HepG2 (cell line): ENCODE measurements at regions not wholly inside any gene's neighbourhood (a gene's known extent, or its start where the extent isn't known, plus 50 kb on each side); places are given as distances from the start of the nearest gene placed in this dataset.

Experiments used
- CTCF ChIP-seq: sonication (generic); formaldehyde crosslinking; IDR thresholded peaks from 2 replicates; pipeline ENCODE4 v1.5.0; 2020; ENCODE audit warnings: mild to moderate bottlenecking, missing genetic modification reagents, moderate library complexity
- HDAC2 ChIP-seq: sonication (generic); formaldehyde crosslinking; IDR thresholded peaks from 2 replicates; pipeline ENCODE4 v1.4.0; 2020; ENCODE audit warnings: missing genetic modification reagents
- HMG20A ChIP-seq: IDR thresholded peaks from 2 replicates; pipeline ENCODE4 v1.6.1; 2016; ENCODE audit warnings: borderline replicate concordance
- MTA3 ChIP-seq: sonication (generic); formaldehyde crosslinking; IDR thresholded peaks from 2 replicates; pipeline ENCODE4 v1.4.0; 2020; ENCODE audit warnings: missing genetic modification reagents
- POLR2AphosphoS5 ChIP-seq: IDR thresholded peaks from 2 replicates; pipeline ENCODE4 v1.6.1; 2012; ENCODE audit warnings: low read depth, low read length
- RFX5 ChIP-seq: IDR thresholded peaks from 2 replicates; pipeline ENCODE4 v1.6.1; 2011; ENCODE audit warnings: low read depth, low read length, improper control_type of control experiment
- ZNF747 ChIP-seq: sonication (generic); formaldehyde crosslinking; IDR thresholded peaks from 2 replicates; pipeline ENCODE4 v1.8.1; 2023; ENCODE audit warnings: missing genetic modification reagents, mild to moderate bottlenecking, borderline replicate concordance
- TF ChIP-seq, protein P1 (sequence below): sonication (generic); formaldehyde crosslinking; IDR thresholded peaks from 2 replicates; pipeline ENCODE4 v1.4.0; 2020; ENCODE audit warnings: missing genetic modification reagents

GRCh38 chr15:70494852-70495571 lies 268.3 kb downstream of the UACA start:
- no peak for TF ChIP-seq HMG20A (CRISPR knock-in tag)
- no peak for TF ChIP-seq ZNF747 (CRISPR knock-in tag)
- TF ChIP-seq POLR2AphosphoS5: no peak
- TF ChIP-seq, protein P1, sequence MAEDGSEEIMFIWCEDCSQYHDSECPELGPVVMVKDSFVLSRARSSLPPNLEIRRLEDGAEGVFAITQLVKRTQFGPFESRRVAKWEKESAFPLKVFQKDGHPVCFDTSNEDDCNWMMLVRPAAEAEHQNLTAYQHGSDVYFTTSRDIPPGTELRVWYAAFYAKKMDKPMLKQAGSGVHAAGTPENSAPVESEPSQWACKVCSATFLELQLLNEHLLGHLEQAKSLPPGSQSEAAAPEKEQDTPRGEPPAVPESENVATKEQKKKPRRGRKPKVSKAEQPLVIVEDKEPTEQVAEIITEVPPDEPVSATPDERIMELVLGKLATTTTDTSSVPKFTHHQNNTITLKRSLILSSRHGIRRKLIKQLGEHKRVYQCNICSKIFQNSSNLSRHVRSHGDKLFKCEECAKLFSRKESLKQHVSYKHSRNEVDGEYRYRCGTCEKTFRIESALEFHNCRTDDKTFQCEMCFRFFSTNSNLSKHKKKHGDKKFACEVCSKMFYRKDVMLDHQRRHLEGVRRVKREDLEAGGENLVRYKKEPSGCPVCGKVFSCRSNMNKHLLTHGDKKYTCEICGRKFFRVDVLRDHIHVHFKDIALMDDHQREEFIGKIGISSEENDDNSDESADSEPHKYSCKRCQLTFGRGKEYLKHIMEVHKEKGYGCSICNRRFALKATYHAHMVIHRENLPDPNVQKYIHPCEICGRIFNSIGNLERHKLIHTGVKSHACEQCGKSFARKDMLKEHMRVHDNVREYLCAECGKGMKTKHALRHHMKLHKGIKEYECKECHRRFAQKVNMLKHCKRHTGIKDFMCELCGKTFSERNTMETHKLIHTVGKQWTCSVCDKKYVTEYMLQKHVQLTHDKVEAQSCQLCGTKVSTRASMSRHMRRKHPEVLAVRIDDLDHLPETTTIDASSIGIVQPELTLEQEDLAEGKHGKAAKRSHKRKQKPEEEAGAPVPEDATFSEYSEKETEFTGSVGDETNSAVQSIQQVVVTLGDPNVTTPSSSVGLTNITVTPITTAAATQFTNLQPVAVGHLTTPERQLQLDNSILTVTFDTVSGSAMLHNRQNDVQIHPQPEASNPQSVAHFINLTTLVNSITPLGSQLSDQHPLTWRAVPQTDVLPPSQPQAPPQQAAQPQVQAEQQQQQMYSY (CRISPR knock-in tag): no peak
- TF ChIP-seq CTCF (CRISPR knock-in tag): no peak
- TF ChIP-seq MTA3 (CRISPR knock-in tag): no peak
- no peak for TF ChIP-seq RFX5
- TF ChIP-seq HDAC2 (CRISPR knock-in tag): no peak
